ENCODE measurements at regions not wholly inside any gene's neighbourhood (a gene's known extent, or its start where the extent isn't known, plus 50 kb on each side); places are given as distances from the start of the nearest gene placed in this dataset.
"Not testable (repeated sequence)": the region's sequence is repeated elsewhere in the genome, so short reads cannot be mapped to it uniquely, and the experiment has no call there.

DNA sequence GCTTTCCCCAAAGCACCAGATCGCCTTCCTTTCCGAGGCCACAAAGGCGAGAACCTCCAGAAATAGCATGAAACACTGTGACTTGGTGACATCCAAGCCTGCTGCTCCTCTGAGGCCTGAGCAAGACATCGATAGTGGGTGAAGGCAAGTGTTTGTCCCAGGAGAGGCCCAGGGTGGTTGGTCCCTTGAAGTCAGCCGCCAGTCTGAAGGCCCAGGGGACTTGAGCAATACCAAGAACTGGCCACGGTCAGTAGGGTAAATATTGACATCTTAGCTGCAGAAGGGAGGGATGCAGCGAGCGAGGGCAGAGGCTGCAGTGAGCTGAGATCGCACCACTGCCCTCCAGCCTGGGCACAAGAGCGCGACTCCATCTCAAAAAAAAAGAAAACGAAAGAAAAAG lies 1533.5 kb downstream of the REEP3 start:
- TF ChIP-seq, protein P1, sequence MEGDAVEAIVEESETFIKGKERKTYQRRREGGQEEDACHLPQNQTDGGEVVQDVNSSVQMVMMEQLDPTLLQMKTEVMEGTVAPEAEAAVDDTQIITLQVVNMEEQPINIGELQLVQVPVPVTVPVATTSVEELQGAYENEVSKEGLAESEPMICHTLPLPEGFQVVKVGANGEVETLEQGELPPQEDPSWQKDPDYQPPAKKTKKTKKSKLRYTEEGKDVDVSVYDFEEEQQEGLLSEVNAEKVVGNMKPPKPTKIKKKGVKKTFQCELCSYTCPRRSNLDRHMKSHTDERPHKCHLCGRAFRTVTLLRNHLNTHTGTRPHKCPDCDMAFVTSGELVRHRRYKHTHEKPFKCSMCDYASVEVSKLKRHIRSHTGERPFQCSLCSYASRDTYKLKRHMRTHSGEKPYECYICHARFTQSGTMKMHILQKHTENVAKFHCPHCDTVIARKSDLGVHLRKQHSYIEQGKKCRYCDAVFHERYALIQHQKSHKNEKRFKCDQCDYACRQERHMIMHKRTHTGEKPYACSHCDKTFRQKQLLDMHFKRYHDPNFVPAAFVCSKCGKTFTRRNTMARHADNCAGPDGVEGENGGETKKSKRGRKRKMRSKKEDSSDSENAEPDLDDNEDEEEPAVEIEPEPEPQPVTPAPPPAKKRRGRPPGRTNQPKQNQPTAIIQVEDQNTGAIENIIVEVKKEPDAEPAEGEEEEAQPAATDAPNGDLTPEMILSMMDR (IDR thresholded peaks at IDR 0.05): not testable (repeated sequence)
- TF ChIP-seq POLR2A (IDR thresholded peaks at IDR 0.05): not testable (repeated sequence)
